Stimulated activated CD8-positive, alpha-beta memory T cell treated with anti-CD3 and anti-CD28 coated beads, Interleukin-7, amount 100 ng/mL, for 24 hours (primary cell): ENCODE measurements at regions not wholly inside any gene's neighbourhood (a gene's known extent, or its start where the extent isn't known, plus 50 kb on each side); places are given as distances from the start of the nearest gene placed in this dataset.

ENCODE experiments used
- DNase-seq: peaks from one replicate; pipeline ENCODE4 v3.0.0-alpha.2; 2020; ENCODE audit warnings: low read depth

DNA sequence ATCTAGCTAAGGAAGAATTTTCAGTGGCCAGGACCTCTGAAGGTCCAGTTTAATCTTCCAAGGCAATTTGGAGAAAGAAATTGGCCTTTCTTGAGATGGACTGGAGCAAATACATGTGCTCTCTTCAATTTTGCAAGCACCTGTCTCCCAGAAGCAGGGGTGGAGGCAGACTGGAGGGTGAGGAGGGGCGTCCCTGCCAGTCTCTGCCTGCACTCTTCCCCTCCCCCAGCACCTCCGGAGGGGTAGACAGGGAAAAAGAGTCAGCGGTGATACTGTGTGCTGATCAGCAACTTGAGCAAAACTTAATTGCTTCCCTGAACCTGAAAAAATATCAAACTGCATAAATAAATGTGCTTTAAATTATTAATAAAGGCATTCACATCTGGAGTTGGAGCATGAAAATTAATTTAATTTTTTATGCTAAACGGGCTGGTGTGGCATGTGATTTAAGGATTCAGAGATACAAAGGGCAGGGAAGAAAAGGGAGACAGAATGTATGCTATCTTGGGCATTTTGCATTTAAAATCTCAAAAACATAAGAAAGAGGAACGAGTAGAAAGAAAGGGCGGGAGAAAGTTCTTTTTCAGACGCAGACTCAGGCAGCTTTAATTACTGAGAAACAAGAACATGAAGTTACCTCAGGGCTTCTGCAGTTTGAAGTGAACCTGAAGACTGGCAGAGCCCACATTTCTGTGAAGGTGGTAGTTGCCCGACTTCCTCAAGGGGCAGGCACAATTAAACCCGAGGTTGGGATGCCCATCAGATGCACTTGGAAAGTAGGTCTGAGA, 319.7 kb downstream of the UACA start:
- DNase-seq = no peak

DNA sequence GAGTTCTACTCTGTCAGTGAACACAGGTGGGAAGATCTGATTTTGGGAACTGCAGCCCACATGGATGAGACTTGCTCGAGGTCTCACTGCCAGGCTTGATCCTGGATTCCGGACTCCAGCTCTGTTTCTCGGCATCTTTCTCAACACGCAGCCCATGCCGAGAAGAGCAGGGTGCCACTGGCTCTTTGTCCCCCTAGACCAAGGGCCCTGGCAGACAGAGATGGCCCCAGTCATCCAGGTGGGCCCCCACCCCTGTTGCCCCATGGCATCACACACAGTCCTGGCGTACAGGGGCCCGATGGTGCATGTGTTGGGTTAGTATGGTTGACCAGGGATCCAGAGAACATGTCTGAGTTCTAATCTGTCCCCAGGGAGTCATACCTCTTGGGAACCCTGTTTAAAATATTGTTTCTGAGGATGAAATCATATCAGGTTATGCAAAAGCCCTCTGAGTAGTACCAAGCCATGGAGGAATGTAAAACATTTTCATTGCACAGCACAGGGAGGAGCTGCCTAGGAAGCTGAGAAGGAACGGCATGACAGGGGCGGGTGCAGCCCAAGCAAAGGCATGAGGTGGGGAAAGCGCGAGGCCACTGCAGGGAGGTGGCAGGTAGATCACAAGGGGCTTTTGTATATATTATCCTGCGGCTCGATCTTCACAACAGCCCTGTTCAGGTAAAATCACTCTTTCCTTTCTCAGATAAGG, 320.6 kb downstream of the UACA start:
- no peak for DNase-seq

DNA sequence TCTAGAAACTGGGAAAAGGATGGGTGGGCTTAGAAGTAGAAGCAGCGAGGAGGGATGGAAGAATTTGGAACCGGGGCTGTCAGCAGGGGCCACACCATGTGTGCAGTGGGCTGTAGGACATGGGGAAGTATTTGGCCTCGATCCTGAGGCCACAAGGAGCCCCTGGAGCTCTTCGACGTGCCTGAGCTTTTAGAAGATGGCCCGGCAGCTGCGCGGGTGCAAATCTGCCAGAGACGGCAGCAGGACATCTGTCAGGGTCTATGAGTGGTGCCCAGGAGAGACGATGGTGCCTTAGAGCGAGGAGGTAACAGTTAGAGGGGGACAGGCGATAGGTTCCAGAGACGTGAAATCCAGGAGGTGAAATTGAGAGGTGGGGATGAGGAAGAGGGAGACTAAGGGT, 321.1 kb downstream of the UACA start:
- no peak for DNase-seq

DNA sequence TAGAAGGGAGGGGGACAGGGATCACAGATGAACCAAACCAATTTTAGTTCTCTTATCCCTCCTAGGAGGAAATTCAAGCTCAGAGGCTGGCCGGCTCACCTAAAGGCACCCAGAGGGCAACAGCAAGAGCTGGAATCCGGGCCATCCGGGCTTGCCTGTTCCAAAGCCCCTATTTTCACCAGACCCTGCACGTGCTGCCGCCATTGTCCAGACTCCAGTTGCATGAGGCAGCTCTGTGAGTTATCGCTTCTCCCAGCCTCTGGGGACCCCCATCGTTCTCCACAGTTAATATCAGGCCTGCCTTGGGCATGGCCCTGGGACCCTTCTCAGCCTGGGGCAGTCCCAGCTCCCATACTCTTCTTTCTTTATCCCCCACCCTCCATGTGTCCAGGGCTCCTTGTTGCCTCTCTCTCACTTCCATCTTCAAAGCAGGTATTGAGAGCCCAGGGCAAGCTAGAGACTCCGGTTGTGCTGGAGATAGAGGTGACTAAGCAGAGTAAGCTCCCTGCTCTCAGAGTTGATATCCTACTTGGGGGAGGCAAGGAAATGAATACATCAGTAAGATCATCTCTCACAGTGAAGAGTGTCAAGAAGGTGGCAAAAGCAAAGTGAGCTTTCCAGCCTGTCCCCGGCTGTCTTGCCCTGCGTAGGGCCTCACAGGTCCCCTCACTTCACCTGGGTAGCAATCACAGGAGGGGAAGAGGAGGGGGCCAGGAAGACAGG, 322.8 kb downstream of the UACA start:
- DNase-seq = no peak

DNA sequence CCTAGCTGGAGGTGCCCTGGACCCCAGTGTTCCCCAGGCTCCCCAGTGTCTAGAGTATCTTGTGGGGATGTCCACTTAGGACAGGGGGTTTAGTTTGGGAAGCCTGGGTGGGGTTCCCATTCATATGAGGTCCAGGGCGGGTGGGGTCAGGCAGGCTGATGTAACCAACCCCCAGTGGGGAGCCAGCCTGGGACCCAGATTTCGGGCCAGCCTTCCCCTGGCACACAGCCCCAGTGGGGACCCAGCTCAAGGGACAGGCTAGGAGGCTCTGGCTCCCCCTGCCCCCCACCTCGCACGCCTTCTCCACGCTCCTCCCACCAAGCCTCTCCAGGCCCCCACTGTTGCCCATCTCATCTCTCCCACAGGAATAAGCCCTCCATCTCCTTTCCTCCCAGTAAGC, 323.5 kb downstream of the UACA start:
- no peak for DNase-seq

DNA sequence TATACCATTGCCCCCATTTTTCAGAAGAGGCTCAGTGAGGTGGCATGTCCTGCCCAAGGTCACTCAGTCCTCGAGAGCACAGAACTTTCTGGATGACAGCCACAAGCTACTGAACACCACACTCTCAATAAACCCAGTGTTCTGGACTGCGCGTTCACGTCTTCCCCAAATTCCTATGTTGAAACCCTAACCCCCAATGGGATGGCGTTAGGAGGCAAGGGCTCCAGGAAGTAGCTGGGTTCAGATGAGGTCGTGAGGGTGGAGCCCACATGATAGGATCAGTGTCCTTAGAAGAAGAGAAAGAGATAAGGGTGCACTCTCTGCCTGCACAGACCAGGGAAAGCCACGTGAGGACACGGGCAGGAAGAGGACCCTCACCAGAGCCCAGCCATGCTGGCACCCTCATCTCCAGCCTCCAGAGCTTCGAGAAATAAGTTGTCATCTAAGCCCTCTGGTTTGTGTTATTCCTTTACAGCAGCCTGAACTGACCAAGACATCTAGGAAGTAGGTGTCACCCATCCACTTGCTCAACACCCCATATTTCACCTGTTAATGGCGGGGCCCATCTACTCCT, 324.0 kb downstream of the UACA start:
- DNase-seq = no peak

DNA sequence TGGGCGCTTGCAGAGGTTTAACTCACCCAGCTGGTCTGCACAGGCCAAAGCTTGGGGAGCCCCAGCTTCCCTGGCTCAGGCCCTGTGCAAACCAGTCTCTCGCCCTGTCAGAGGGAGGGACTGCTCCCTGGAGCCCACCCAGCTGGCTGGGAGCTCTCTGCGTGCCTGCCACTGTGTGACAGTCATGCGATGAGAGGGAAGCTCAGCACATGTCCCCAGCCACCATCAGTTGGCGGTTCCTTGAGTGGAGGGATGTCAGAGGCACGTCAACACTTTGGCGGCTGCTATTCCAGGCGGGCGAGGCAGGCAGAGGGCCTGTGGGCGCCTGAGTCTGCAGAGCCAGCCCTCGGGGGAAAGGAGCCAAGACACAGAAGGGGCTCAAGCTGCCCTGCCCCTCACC, 324.6 kb downstream of the UACA start:
- no peak for DNase-seq

DNA sequence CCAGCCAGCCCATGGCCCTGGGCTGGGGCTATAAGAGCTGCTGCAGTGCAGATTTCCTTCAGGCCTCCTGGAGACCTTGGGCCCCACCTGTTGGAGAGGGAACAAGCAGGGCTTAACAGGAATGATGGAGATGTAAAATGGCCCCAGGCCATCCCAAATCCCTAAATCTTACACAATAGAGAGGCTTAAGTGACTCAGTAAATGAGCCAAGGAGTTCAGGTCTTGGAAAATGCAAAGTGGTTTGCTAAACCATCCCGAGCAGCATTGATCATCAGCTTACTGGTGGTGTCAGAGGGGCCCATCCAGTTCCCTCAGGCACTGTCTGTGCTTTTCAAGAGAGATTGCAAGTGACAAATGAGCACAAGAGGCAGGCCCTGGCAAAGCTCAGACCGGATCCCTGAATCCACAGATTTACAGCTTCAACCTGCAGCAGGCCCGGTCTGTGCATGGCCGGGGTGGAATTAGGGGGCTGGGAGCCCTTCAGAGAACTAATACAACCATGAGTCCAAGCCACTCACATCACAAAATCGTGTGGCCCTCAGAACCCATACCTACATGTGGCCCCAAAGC, 325.4 kb downstream of the UACA start:
- no peak for DNase-seq

DNA sequence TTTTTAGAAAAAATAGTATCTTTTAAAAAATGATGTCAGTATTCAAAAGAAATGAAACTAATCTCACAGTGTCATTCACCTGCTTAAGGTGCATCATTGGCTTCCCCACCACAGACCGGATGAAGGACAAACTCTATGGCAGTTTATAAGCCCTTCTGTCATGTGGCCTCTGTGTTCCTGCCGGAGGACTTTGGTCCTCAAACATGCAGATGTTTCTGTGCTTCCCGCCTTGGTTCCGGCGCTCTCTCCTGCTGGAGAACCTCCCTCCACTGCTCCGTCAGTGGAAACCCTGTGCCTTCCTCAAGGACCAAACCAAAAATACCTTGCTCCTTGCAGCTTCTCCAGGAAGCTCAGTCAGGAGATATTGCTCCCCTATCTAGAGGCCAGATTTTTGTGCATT, 326.3 kb downstream of the UACA start:
- DNase-seq = no peak

DNA sequence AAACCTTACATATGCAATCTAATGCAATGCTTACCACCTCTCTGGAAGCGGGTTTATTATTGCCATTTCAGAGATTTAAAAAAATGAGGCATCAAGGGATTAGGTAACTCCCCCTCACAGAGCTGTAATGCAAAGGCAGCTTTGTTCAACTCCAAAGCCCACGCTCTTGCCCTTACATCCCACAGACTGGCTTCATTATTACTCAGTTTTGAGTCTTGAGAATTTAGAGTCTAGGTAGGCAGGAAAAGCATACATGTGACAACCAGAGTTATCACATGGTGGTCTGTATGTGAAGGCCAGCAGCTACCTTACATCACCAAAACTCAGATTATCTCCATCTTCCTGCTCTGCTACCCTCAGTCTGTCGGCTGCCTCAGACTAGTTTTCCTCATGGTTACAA, 326.9 kb downstream of the UACA start:
- no peak for DNase-seq

DNA sequence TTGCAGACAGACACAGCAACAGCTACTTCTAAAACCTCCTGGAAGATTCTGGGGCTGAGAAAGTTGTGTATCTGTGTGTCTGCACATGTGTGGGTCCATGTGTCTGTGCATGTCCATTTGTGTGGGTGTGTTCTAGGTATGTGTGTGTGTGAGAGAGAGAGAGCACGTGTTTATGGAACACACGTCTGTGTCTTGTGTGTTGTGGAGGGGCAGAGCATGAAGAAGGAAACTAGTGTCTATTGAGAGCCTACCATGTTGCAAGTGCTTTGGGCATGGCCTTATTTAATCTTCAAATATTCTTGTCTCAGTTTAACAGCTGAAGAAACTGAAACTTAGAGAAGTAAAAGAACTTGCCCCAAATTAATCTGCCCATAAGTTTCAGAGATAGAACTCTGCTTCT, 327.5 kb downstream of the UACA start:
- DNase-seq = no peak

DNA sequence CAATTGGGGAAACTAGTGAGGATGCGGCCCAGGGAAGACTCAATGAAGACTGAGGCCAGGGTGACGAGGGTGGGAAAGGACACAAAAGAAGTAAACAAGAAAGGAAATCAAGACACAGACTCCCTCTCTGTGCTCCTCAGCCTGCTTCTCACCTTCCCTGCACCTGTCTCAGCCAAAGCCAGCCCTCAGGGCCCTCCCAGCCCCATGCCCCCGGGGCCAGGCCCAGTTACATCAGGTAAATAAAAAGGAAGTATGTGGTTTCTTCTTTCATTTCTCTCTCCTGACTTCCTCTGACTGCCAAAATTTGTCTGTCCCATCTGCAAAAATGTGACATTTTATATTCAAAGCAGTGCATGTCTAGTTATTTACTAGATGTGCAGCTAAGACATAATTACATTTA, 328.0 kb downstream of the UACA start:
- no peak for DNase-seq

DNA sequence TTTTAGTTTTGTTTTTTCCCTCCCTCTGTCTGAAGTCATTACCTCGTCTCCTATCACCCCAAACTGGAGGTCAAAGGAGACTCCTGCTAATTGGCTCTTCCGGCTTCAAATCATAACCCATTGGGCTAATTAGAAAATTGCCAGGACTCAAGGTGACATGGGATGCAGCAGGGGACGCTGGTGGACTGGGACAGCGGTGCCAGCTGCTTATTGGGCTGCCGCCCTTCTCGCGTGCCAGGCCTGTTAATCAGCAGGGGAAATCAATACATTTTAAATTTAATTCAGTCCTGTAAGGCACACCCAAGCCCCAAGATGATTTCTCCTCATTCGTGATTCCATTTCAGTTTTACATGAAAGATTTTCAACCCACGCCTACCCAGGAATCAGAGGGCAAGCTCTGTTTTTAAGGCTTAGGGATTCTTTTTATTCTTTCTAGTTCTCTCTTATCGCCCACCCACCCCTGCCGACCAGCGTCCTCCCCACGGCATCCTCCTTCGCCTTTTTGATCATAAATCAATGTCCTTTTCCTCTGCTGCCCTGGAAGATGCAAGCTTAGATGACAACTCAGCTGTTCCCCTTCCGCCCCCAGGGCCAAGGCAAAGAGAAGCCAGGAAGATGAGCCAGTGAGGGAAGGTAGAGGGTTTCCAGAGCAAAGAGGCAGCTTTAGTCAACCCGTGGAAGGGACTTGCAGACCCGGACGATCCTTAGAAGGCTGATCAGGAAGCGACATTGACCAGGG, 329.6 kb downstream of the UACA start:
- no peak for DNase-seq

DNA sequence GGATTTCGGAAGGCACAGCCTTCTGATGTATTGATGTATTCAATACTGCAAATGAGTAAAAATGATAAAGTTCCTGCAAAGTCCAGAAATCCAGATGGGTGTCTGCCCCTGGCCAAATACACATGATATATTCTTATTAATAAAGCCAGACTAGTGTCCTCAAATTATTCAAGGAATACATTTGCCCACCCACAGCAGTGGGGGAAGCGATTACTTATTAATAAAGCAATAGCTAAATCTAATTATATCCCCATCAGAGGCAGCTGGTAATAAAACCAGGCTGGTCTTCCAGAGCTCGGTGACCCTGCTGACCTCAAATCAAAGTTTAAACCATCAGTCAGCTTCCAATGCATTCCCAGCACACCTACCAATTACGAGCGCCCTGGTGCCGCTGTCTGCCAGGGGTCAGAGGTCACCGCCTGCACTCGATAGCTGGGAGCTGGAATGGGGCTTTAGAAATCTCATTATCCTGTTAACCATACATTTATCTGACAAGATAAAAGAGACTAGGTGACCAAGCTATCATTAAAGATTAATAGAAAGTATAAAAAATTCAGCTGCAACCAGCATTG, 330.3 kb downstream of the UACA start:
- no peak for DNase-seq

DNA sequence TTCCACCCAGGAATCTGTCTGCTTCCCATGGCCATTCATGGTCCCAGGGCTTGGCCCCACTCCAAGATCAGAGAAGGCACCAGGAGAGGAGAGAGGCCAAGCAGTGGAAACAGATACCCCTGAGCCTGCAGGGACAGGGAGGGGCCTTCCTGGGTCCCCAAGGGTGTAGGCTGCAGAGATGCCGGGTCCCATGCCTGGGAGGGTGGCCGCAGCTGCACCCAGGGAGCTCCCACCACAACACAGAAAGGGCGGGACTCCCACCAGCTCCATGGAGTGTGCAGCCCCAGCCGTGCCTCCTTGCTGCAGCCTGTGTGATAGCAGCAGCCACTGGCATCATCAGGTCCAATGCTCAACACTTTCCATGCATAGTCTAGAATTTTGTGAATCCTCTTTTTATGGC, 331.5 kb downstream of the UACA start:
- DNase-seq = no peak

DNA sequence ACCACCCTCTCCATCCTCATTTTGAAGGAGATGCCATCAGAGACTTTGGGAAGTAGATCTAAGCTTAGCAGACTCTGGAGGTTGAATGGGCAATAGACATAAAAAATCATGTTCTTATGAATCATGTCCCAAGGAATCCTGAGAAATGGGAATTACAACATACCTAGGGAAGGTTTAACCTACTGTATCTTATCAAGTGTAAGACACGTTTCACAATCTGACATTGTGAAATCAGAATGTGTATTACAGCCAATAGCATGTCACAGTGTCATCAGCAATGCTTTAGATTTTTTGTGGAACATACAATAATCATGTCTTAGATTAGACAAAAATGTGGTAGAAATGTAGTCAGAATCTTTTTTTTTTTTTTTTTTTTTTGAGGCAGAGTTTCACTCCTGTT, 332.4 kb upstream of the TLE3 start:
- no peak for DNase-seq

DNA sequence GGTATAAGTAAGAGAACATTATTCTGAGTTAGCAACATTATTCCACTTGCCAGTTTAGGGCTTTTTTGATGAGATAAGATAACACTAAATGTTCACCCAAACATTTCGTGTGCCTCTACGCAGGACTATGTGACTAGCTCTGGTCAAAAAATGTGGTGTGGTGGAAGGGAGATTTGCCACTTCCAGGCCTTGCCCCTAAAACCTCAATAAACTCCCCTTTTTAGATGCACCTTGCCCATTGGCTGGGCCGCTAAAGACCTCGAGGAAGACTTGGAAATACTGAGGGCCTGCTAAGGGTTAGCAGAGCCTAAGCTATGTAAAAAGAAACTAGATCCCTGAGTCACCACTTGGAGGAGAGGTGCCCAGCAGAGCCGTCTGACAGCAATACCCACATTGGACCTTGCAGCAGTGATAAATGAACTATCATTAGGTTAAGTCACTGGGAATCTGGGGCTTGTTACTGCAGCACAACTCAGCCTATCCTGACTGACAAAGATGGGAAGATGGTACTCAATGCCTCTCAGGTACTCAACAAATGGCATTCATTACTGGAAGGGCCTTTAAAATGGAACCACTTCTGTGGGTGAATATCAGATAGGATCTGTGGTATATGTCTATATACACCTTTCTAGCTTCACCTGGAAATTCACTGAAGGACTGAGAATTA, 331.5 kb upstream of the TLE3 start:
- DNase-seq = no peak

DNA sequence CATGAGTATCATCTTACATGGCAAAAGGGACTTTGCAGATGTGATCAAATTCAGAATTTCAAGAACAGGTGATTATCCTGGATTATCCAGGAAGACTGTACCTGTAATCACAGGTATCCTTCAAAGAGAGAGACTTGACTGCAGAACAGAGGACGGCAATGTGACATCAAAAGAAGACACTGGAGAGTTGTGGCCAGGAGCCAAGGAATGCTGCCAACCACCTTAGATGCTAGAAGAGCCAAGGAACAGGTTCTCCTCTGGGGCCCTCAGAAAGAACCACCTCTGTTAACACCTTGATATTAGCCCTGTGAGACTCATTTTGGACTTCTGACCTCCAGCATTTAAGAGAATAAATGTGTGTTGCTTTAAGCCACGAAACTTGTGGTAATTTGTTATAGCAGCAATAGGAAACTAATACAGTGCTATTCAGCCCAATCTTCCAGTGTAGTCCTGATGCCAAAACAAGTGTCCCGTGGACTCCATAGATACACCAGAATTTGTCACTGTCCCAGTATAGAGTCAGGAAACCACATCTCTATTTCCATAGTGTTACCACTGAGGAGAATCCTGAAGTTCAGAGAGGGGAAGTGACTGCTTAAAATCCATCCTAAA, 330.6 kb upstream of the TLE3 start:
- DNase-seq = no peak

DNA sequence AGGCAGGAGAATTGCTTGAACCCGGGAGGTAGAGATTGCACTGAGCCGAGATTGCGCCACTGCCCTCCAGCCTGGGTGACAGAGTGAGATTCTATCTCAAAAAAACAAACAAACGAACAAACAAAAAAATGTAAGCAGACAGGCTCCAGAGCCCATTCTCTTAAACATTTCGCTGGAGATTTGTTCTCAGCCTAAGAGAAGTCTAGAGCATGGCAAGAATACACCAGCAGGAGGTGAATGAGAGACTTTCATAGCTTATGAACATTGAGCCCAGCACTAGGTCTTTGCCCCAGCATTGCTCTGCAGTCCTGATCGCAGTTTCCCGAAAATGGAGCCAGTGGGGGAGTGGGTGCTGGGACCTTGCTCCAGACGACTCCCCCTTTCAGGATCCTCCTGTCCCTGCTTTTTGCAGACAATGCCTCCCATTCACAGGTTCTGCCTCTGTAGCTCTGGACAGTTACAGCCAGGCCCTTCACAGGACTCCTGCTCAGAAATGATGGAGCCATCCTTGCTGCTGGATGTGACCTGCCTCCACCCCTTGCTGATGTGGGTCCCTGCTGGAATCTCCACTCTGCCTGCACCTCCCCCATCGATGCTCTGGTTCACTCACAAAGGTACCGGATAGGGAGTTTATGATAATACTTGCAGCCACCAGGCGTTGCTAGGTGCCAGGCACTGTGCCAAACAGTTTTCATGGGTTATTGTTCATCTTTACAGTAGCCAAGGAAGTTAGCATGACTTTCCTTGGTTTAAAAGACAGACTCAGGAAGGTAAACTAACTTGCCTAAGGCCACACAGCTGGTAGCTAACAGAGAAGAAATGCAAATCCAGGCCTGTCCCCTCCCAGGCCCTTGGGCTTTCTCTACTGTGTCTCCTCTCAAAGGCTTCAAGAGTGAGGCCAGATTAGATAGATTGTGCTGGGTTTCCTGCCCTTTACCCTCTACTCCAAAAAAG, 329.7 kb upstream of the TLE3 start:
- no peak for DNase-seq
